Natural killer cell treated with Interleukin-12 subunit alpha and Interleukin-12 subunit beta and Interleukin-15 and Interleukin-18, amount 100 ng/mL, for 72 hours (primary cell): ENCODE measurements at regions not wholly inside any gene's neighbourhood (a gene's known extent, or its start where the extent isn't known, plus 50 kb on each side); places are given as distances from the start of the nearest gene placed in this dataset.
A peak's percentile ranks its signal among the peaks of the same experiment; 100 is the strongest.

Experiments
- ATAC-seq, 2 donors: fragments of 150-1000 bp; cut with Tn5 transposase in 1 of 2; sonication (Bioruptor Pico), chemical (Tn5 transposase) in 1 of 2; 2 replicates each; pipeline ENCODE4 v1.10.0; 2021
- DNase-seq: peaks from one replicate; pipeline ENCODE4 v3.0.0; 2022; ENCODE audit warnings: low spot score
- H3K27ac Mint-ChIP-seq, 2 donors: 1 replicate in 1 of 2; 2 replicates in 1 of 2; pipeline ENCODE4 v1.8.0; 2022; ENCODE audit warnings: mixed read lengths in 2 of 2, mild to moderate bottlenecking in 1 of 2, moderate library complexity in 1 of 2
- H3K27me3 Mint-ChIP-seq, 2 donors: 1 replicate in 1 of 2; 2 replicates in 1 of 2; pipeline ENCODE4 v1.8.0; 2022; ENCODE audit warnings: mixed read lengths in 2 of 2
- H3K36me3 Mint-ChIP-seq: one replicate; pipeline ENCODE4 v1.8.0; 2022; ENCODE audit warnings: mixed read lengths
- H3K4me1 Mint-ChIP-seq, 2 donors: 1 replicate in 1 of 2; 2 replicates in 1 of 2; pipeline ENCODE4 v1.8.0; 2022; ENCODE audit warnings: low read depth in 2 of 2, mixed read lengths in 2 of 2, mild to moderate bottlenecking in 1 of 2
- H3K4me3 Mint-ChIP-seq: one replicate; pipeline ENCODE4 v1.8.0; 2022; ENCODE audit warnings: mixed read lengths
- H3K9me3 Mint-ChIP-seq: 2 replicates; pipeline ENCODE4 v1.8.0; 2022; ENCODE audit warnings: mixed read lengths

DNA sequence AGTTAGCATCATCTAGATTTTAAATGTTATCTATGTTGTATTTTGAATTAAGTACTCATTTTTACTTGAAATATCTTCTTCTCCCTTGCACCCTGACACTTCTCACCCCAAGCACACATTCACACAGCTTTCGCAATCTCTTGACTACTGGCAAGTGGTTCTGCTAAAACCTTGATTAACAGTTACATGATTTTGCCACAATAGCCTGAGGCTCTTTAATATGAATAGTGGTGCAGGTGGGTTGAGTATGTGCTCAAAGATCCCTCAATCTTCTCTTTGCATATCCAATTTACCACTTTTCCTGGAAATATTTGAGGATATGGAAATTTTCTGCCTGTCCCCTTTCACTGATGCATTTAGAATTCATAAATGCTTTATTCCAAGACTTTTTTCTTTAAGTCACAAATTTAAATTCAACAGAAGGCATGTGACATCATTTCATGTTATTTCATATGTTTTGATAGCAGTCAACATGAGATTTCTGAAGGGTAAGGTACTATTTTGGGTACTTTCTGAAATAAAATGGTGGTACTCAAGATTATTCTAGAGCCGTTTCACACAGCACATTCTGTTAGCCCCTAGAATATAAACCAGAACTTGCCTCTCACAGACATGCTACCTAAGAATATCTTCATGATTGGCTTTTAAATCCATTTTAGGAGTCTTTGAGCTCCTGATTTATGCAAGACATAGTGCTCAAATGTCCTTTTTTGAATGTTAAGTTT, 339.7 kb downstream of the RPRM start:
- DNase-seq (no peak), ATAC-seq (no peak)
- no peaks in the 10 kb centered on the region for H3K27me3 Mint-ChIP-seq
- H3K27ac Mint-ChIP-seq: no peak overlapping the region
- no peaks in the 10 kb centered on the region for H3K4me1 Mint-ChIP-seq
- H3K36me3 Mint-ChIP-seq: no peaks in the 10 kb centered on the region
- H3K4me3 Mint-ChIP-seq: no peak overlapping the region
- peaks cover 14% of the 10 kb centered on the region for H3K9me3 Mint-ChIP-seq

DNA sequence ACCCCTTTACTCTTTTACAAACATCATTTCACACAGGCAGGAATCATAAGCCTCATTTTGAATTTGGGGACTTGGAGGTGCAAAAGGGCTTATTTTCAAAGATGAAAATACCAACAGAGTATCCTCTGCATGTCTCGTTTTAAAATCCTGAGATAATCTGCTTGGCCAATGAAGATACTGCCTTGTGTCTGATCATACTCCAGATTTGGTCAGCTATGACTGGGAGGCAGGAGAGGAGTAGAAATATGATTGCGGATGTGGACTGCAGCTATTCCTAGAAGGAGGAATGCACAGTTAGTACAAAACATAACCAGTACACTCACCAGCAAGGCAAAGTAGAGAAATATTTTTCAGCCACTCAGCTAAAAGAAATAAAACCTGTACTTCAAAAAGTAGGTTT, 342.3 kb downstream of the RPRM start:
- Mint-ChIP-seq H3K27ac (no peak overlapping the region), H3K4me3 (no peak overlapping the region), H3K9me3 (peaks cover 7% of the 10 kb centered on the region), H3K36me3 (no peaks in the 10 kb centered on the region), H3K27me3 (no peaks in the 10 kb centered on the region), H3K4me1 (no peaks in the 10 kb centered on the region)
- ATAC-seq (no peak), DNase-seq (no peak)

DNA sequence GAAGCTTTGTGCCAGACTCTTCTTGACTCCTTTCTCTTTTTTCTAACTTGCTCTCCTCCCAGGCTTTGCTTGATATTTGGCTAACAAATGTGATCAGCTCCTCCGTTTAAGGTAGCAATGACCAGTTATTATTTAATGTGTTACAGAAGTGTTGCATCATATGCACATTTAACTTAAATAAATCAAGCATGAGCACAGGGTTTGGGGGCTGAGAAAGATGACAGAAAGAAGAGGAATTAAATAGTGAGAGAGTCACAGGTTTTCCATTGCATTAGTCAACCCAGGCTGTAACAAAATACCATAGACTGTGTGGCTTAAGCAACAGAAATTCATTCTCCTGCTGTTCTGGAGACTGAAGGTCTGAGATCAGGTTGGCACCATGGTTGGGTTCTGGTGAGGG, 343.8 kb downstream of the RPRM start:
- no peaks in the 10 kb centered on the region for H3K36me3 Mint-ChIP-seq
- peaks cover 12% of the 10 kb centered on the region for H3K9me3 Mint-ChIP-seq
- no peak for ATAC-seq
- H3K27ac Mint-ChIP-seq: no peak overlapping the region
- no peaks in the 10 kb centered on the region for H3K4me1 Mint-ChIP-seq
- no peak for DNase-seq
- H3K4me3 Mint-ChIP-seq: no peak overlapping the region
- no peaks in the 10 kb centered on the region for H3K27me3 Mint-ChIP-seq

- Mint-ChIP-seq H3K36me3 (no peaks in the 10 kb centered on the region), H3K27ac (no peak overlapping the region), H3K4me3 (no peak overlapping the region), H3K9me3 (peaks cover 6% of the 10 kb centered on the region), H3K27me3 (no peaks in the 10 kb centered on the region), H3K4me1 (no peaks in the 10 kb centered on the region)
- ATAC-seq (no peak), DNase-seq (no peak)
Observed at GRCh38 chr2:153133716-153134115, 344.8 kb downstream of the RPRM start.

- H3K9me3 Mint-ChIP-seq: peaks cover 7% of the 10 kb centered on the region
Observed at GRCh38 chr2:153132418-153132817, 346.1 kb downstream of the RPRM start.

GRCh38 chr2:153115141-153115540, 363.4 kb downstream of the RPRM start:
- Mint-ChIP-seq H3K27me3 (no peaks in the 10 kb centered on the region), H3K36me3 (no peaks in the 10 kb centered on the region), H3K27ac (no peak overlapping the region), H3K9me3 (peaks cover 15% of the 10 kb centered on the region), H3K4me1 (no peaks in the 10 kb centered on the region), H3K4me3 (no peak overlapping the region)
- DNase-seq (no peak), ATAC-seq (no peak)

More at GRCh38 chr2:153132418-153132817, 346.1 kb downstream of the RPRM start:
- DNase-seq (no peak), ATAC-seq (no peak)
- Mint-ChIP-seq H3K27me3 (no peaks in the 10 kb centered on the region), H3K27ac (no peak overlapping the region), H3K4me3 (no peak overlapping the region), H3K36me3 (no peaks in the 10 kb centered on the region), H3K4me1 (no peaks in the 10 kb centered on the region)

DNA sequence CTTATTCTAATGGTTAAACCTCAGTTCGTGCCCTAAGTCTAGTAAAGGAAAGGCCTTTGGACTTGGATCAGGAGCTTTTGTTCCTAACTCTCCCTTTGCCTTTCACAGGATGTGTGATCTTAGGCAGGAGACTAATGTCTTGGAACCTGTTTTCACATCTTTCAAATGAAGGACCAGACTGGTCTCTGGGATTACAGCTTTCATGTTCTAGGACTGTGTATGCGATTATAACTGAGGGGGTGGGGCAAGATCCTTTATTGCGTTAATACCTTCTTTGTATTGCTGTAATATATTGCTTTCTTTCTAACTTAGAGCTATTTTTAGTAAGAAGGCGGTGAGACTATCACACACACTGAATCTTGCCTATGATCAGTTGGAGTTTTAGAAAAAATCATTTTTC, 368.1 kb downstream of the RPRM start:
- Mint-ChIP-seq H3K4me1 (peaks cover 3 to 5% of the 10 kb centered on the region in 2 donors), H3K27ac (no peak overlapping the region), H3K4me3 (no peak overlapping the region), H3K27me3 (no peaks in the 10 kb centered on the region), H3K36me3 (no peaks in the 10 kb centered on the region), H3K9me3 (peaks cover 7% of the 10 kb centered on the region)
- ATAC-seq (no peak), DNase-seq (no peak)

DNA sequence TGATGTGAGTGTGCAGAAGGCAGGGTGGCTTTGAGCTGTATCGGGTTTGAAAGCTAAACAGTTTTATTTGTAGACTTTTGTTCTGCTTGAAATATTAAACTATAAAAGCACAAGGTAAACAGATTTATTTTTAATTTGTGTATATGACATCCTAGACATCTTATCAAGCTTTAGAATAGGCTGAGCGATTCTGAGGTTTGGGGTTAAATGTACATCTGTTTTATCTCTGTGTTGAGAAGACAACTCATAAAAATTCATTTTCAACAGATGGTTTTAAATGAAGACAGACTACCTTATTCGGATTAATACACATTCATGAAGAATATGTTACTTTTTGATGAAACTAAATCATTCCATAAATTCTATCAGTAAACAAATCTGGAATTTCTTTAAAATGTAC, 368.8 kb downstream of the RPRM start:
- no peak for DNase-seq
- Mint-ChIP-seq H3K4me1 (peaks cover 3 to 5% of the 10 kb centered on the region in 2 donors), H3K4me3 (no peak overlapping the region), H3K36me3 (no peaks in the 10 kb centered on the region), H3K9me3 (peaks cover 7% of the 10 kb centered on the region), H3K27me3 (no peaks in the 10 kb centered on the region), H3K27ac (no peak overlapping the region)
- ATAC-seq: no peak

DNA sequence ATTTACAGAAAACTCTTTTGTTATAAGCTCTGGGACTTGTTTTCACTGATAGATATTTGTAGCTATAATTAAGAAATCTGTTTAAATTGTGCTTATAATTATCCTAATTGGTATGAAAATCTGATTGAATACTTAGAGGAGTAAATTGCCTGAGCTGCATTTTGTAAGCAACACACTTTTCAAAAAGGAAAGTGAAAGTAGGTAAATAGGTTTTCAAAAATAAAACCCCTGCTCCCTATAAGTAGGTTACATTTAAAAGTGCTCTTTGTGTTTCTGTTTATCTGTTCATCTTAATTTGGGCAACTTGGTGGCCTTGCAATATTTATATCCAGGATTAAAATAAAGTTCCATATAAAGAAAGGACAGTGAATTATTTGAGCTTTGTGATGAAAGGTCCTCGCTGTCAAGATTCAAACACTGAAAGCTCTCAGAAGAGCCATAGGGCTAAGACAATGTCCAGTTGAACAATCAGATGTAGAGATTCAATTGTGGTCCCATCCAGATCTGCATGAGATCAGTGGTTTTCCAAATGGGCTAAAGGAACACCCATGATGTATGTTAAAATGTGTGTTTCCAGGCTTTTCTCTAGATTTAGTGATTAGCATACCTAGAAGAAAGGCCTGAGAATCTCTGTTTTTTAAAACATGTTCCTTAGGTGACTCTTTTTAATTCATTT, 371.6 kb downstream of the RPRM start:
- Mint-ChIP-seq H3K4me1 (peaks cover 3 to 5% of the 10 kb centered on the region in 2 donors), H3K9me3 (peaks cover 4% of the 10 kb centered on the region), H3K4me3 (peak overlapping the region; percentile 35), H3K27ac (no peak overlapping the region), H3K27me3 (no peaks in the 10 kb centered on the region), H3K36me3 (no peaks in the 10 kb centered on the region)
- no peak for DNase-seq
- ATAC-seq: no peak

- H3K36me3 Mint-ChIP-seq: no peaks in the 10 kb centered on the region
- peak overlapping the region; percentile 34 for H3K4me3 Mint-ChIP-seq
Observed at GRCh38 chr2:153105829-153106578, 372.6 kb downstream of the RPRM start.

GRCh38 chr2:153101187-153101586, 377.4 kb downstream of the RPRM start:
- peaks cover 9% of the 10 kb centered on the region for H3K9me3 Mint-ChIP-seq
- no peak for DNase-seq

More at GRCh38 chr2:153105829-153106578, 372.6 kb downstream of the RPRM start:
- DNase-seq (no peak), ATAC-seq (no peak)
- H3K27me3 Mint-ChIP-seq: no peaks in the 10 kb centered on the region
- H3K27ac Mint-ChIP-seq: no peak overlapping the region
- H3K9me3 Mint-ChIP-seq: peaks cover 4% of the 10 kb centered on the region
- peaks cover 3 to 5% of the 10 kb centered on the region in 2 donors for H3K4me1 Mint-ChIP-seq

DNA sequence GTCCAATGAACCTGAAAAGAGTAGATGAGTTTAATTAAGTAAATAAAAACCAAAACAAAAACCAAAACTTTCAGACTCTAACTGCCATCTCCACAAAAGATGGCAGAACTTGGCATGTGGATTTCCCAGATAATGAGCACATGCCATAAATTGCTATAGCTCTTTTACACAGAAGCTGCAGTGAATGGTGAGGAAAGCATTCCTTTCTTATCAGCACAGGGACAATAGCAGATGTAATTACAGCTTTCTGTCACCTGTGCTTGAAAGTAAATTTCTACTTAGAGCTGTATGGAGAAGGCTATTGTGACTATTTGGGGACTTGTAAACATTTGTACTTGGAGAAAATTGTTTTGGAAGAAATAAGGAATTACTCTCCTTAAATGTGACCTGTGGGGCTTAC, 378.4 kb downstream of the RPRM start:
- Mint-ChIP-seq H3K4me3 (no peak overlapping the region), H3K4me1 (no peaks in the 10 kb centered on the region), H3K9me3 (peaks cover 9% of the 10 kb centered on the region), H3K27ac (no peak overlapping the region), H3K36me3 (no peaks in the 10 kb centered on the region), H3K27me3 (no peaks in the 10 kb centered on the region)
- no peak for ATAC-seq
- DNase-seq: no peak

More at GRCh38 chr2:153101187-153101586, 377.4 kb downstream of the RPRM start:
- no peak for ATAC-seq
- Mint-ChIP-seq H3K4me3 (no peak overlapping the region), H3K27me3 (no peaks in the 10 kb centered on the region), H3K36me3 (no peaks in the 10 kb centered on the region), H3K4me1 (no peaks in the 10 kb centered on the region), H3K27ac (no peak overlapping the region)

DNA sequence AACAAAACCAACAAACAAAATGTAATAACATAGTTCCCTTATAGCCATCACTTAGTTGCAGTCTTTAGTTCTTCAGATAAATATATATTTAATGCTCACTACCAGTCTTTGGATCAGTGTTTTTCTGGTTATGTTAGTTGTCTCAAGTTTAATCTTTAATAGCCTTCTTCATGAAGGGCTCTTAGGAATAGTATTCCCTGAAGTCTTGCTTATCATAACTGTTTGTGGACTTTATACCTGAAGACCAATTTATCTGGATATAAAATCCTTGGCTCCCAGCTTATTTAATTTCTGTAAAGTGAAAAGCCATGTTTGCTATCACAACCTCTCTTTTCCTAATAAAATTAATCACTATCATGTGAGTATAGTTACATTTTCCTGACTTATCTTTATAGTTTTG, 379.7 kb downstream of the ARL6IP6 start:
- H3K4me1 Mint-ChIP-seq: no peaks in the 10 kb centered on the region
- peaks cover 7% of the 10 kb centered on the region for H3K9me3 Mint-ChIP-seq
- no peaks in the 10 kb centered on the region for H3K27me3 Mint-ChIP-seq
- no peaks in the 10 kb centered on the region for H3K36me3 Mint-ChIP-seq
- no peak overlapping the region for H3K27ac Mint-ChIP-seq
- DNase-seq: no peak
- ATAC-seq: no peak
- H3K4me3 Mint-ChIP-seq: no peak overlapping the region

DNA sequence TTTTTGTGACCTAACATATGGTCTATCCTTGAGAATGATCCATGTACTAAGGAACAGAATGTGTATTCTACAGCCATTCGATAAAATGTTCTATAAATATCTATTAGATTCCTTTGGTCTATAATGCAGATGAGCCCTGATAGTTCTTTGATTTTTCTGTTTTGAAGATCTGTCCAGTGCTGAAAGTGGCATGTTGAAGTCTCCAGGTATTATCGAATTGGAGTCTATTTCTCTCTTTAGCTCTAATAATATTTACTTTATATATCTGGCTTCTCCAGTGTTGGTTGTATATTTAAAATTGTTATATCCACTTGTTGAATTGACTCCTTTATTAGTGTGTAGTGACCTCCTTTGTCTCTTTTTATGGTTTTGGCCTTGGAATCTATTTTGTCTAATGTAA, 377.9 kb downstream of the ARL6IP6 start:
- no peak overlapping the region for H3K4me3 Mint-ChIP-seq

More for the DNA sequence above, 377.9 kb downstream of the ARL6IP6 start:
- ATAC-seq (no peak), DNase-seq (no peak)
- H3K27ac Mint-ChIP-seq: no peak overlapping the region
- no peaks in the 10 kb centered on the region for H3K36me3 Mint-ChIP-seq
- H3K9me3 Mint-ChIP-seq: peaks cover 15% of the 10 kb centered on the region
- no peaks in the 10 kb centered on the region for H3K4me1 Mint-ChIP-seq
- no peaks in the 10 kb centered on the region for H3K27me3 Mint-ChIP-seq
